GM19468 (cell line): ENCODE measurements at regions not wholly inside any gene's neighbourhood (a gene's known extent, or its start where the extent isn't known, plus 50 kb on each side); places are given as distances from the start of the nearest gene placed in this dataset.

Source experiments
- ATAC-seq: cut with Tn5 transposase; IDR thresholded peaks from one replicate; pipeline ENCODE4 v1.9.1; 2021; ENCODE audit warnings: mild to moderate bottlenecking, moderate library complexity, moderate number of reproducible peaks; ENCODE audit not compliant: unreplicated experiment; ENCODE audit errors: extremely low read depth

GRCh38 chr5:67339219-67339767 lies 142.7 kb upstream of the CD180 start:
- ATAC-seq = no peak

- no peak for ATAC-seq
Measured at GRCh38 chr5:67338421-67338820, 141.8 kb upstream of the CD180 start.

GRCh38 chr5:67337751-67338150 lies 141.2 kb upstream of the CD180 start:
- no peak for ATAC-seq

DNA sequence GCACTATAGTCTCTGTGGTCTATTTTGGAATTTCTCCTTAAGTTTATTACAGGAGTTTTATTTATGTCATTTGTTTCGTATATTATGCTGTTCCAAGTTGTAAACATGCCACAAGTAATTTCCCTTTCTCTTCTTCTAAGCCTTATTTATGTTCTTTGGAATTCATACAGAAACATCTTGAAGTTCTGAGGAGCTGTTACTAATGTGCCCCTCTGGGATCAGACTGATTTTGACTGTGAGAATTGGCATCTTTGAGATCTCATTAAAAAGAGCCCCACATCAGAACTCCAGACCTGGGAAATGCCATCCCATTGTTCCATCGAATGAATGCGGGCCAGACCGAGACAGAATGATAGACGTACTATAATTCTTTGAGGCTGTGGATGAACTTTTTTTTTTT lies 138.8 kb upstream of the CD180 start:
- no peak for ATAC-seq

DNA sequence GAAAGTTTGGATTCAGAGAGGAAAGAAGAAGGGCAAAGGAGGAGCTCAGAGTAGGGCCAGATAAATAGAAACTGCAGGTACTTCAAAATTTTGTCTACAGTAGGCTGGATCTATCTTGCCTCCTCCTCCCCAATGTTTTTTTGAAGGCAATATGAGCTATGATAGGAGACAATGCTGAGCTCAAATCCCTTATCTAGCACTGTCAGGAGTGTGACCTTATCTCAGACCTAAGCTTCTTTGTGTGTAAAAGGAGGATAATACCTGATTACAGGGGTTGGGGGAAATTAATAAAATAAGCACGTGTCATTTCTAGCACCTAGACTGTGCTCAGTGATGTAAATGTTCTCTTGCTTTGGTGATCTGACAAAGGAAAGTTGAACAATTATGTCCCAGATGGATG lies 137.8 kb upstream of the CD180 start:
- no peak for ATAC-seq

- ATAC-seq = no peak
Measured at GRCh38 chr5:67333171-67333570, 136.6 kb upstream of the CD180 start.

GRCh38 chr5:67331296-67331925 lies 134.8 kb upstream of the CD180 start:
- no peak for ATAC-seq

DNA sequence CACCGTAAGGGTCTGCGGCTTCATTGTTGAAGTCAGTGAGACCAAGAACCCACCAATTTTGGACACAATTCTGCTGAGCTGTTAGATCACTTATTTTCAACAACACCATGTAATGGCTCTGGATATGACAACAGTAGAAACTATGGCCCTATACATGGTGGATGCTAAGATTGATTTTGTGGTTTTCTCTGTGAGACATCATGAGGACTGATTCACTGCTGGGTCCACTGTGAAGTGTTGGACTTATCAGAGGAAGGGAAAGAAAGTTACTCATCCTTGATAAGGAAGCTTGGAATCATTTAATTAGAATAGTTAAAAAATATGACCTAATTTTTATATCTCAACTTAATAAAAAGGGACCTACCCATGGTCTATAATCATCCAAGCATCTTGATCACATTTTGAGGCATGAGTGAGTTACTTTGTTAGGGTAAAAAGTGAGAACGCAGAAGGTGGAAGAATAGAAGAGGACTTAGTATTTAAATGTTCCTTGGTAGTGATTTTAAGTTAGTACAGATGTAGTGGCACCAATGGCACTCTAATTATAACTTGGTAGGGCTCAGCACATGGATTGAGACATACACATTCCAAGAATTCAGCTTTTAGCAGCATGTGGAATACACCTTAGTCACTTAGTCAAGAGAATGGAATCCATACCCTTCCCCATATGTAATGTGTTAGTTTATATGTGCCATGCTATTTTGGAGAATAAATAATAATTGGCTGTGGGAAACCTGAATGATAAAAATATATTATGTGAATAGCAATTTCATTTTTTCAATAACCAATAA lies 123.5 kb upstream of the CD180 start:
- ATAC-seq = no peak

DNA sequence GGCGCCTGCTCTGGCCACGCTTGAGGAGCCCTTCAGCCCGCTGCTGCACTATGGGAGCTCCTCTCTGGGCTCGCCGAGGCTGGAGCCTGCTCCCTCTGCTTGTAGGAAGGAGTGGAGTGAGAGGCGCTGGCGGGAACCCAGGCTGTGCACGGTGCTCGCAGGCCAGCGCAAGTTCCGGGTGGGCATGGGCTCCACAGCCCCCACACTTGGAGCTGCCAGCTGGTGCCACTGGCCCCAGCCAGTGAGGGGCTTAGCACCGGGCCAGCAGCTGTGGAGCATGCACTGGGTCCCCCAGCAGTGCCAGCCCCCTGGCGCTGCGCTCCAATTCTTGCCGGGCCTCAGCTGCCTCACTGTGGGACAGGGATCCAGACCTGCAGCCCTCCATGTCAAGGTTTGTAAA lies 122.1 kb upstream of the CD180 start:
- ATAC-seq = no peak

GRCh38 chr5:67317603-67318002 lies 121.0 kb upstream of the CD180 start:
- no peak for ATAC-seq

- no peak for ATAC-seq
Measured at GRCh38 chr5:67316695-67317094, 120.1 kb upstream of the CD180 start.

DNA sequence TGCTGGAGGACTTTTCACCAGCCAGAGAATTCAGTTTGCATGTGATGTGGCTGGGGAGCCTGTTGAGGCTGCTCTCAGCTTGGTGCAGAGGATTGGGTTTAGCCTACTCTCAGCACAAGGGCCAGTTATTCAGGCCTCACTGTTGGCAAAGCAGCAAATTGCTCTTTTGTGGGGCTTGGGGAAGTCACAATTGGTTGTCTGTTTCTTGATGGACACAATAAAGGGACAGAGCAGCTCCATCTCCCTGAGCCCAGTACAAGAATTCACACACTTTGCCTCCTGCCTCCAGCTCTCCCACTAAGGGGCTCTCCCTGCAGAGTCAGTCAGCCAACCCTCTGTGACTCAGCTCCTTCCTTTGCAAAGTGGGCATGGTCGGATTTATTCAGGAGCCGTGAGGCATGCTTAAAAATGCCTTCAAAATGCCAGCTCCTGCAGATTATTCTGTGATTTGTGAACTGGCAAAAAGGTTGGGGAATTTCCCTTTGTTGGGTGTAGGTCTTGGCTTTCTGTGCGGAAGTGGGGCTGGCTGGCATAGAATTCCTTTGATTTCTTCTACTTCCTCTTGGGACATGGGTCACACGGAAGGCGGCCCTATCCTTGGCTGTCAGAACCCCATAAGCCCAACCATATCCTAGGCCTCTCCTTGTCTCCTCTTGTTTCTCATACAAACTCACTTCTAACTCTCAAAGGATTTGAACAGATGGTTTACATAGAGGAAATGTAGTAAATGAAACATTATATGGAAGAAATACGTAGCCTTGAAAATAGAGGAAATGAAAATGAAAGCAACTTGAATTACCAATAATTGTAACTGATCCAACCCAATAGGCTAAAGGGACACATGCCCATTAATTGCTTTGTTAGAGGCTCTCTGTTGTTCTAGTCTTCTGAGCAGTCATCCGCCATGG lies 118.7 kb upstream of the CD180 start:
- ATAC-seq = peak; percentile 58

DNA sequence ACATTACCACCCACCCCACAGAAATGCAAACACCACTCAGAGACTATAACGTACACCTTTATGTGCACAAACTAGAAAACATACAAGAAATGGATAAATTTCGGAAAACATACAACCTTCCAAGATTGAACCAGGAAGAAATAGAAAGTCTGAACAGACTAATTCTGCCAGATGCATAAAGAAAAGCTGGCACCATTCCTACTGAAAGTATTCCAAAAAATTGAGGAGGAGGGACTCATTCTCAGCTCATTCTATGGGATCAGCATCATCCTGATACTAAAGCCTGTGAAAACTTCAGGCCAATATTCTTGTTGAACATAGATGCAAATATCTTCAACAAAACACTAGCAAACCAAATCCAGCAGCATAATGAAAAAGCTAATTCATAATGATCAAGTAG lies 115.1 kb upstream of the CD180 start:
- no peak for ATAC-seq

- no peak for ATAC-seq
Measured at GRCh38 chr5:67311208-67311607, 114.6 kb upstream of the CD180 start.

DNA sequence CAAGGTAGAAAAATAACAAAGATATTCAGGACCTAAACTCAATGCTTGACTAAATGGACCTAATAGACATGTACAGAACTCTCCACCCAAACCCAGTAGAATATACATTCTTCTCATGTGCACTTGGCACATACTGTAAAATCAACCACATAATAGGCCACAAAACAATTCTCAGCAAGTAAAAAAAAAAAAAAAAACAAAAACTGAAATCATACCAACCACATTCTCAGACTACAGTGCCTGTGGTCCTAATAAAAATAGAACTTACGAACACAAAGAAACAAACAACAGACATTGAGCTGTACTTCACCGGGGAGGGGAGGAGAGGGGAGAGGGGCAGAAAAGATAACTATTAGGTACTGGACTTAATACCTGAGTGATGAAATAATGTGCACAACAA lies 114.1 kb upstream of the CD180 start:
- no peak for ATAC-seq

- no peak for ATAC-seq
Measured at GRCh38 chr5:67310169-67310568, 113.6 kb upstream of the CD180 start.

GRCh38 chr5:67308988-67309688 lies 112.5 kb upstream of the CD180 start:
- ATAC-seq = no peak

- no peak for ATAC-seq
Measured at GRCh38 chr5:67306965-67307607, 110.5 kb upstream of the CD180 start.

DNA sequence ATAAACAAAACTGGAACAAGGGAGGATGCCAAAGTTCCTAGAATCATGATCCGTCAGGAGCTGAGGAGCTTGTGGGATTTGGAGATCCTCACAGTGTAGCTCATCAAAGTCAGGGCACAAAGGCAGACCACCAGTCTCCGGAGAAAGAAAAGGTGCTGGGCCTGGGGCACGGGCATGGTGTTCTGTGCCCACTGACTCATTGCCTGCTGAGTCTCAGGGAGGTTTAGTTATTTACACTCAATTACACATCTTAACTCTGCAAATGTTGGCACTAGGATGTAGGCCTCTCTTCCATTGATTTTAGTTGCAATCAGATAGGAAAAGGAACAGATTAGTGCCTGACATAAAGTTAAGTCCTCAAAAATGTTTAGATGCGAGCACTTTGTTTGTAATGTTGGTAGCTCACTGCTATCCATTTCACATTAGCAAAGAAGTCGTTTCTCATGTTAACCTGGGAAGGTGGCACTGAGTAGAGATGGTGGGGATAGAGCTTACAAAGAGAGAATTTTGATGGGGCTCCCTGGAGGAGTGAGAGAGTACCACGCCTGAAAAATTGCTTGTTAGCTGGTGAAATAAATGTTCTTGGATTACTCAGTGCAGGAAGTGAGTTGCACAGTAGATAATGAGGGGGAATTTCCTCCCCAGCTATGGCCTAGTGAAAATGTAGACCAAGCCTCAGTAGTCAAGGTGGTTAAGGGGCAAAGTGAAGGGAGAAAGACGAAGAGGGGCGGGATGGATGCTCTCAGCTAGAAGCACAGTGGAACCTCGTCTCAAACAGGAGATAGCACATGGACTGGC lies 109.5 kb upstream of the CD180 start:
- no peak for ATAC-seq
